ENCODE measurements at regions not wholly inside any gene's neighbourhood (a gene's known extent, or its start where the extent isn't known, plus 50 kb on each side); places are given as distances from the start of the nearest gene placed in this dataset.

GRCh38 chr3:66104535-66104934, 65.8 kb upstream of the MAGI1 start (continued):
- TF ChIP-seq ZBTB11 (CRISPR knock-in tag; IDR thresholded peaks at IDR 0.05) (no peak), BRCA1 (IDR thresholded peaks at IDR 0.05; ENCODE audit: low read depth, low read length) (no peak)

GRCh38 chr3:66103729-66104128, 65.0 kb upstream of the MAGI1 start:
- WGBS (ENCODE audit: insufficient coverage, insufficient replicate concordance, low lambda C conversion rate, missing lambda C conversion rate), result 38% methylated on average over 3 of the region's 3 CpGs
- intact Hi-C loops (cut with micrococcal nuclease; ENCODE audit: unreplicated experiment), result no loop called here
- Histone ChIP-seq H3K36me3 (ENCODE audit: control insufficient read depth in 2 of 2, insufficient read depth in 2 of 2, low read length in 1 of 2) (no peaks in the 10 kb centered on the region), H3K4me2 (ENCODE audit: control insufficient read depth, insufficient read depth) (no peak overlapping the region), H3K4me1 (ENCODE audit: control insufficient read depth, insufficient read depth, low read length) (no peaks in the 10 kb centered on the region), H4K20me1 (ENCODE audit: control insufficient read depth, insufficient read depth) (no peaks in the 10 kb centered on the region), H2AFZ (ENCODE audit: control insufficient read depth, low read depth, low read length) (no peak overlapping the region), H3K9ac (ENCODE audit: control insufficient read depth, insufficient read depth, low read length) (no peak overlapping the region), H3K9me3 (replicated peaks; ENCODE audit: control insufficient read depth, insufficient read depth, low read length) (no peaks in the 10 kb centered on the region), H3K79me2 (ENCODE audit: control insufficient read depth, insufficient read depth, low read length) (no peaks in the 10 kb centered on the region), H3K27me3 (replicated peaks in 1 of 2; ENCODE audit: control insufficient read depth in 2 of 2, insufficient read depth in 2 of 2, low read length in 1 of 2) (no peaks in the 10 kb centered on the region), H3K27ac (ENCODE audit: control insufficient read depth, insufficient read depth) (no peak overlapping the region), H3K4me3 (no peak overlapping the region)
- DNase-seq (ENCODE audit: low read depth, low spot score) (no peak), FAIRE-seq (no peak), ATAC-seq (no peak)
- no TSS peak for BruUV-seq (replicated peaks)
- in situ Hi-C loops (cut with MboI), result no loop called here
- SMC1A ChIA-PET (ENCODE audit: uncharacterized antibody, unreplicated experiment), result no interaction called here
- RAD21 ChIA-PET (ENCODE audit: unreplicated experiment), result no interaction called here
- CTCF ChIA-PET, result interaction anchor here (0.8 kb wide), 1 partner anchor 353 kb away, joined by 3 read pairs; no protein-coding TSS in a partner anchor
- POLR2A ChIA-PET, result no interaction called here
- TF ChIP-seq SMAD1 (IDR thresholded peaks at IDR 0.05; ENCODE audit: low read depth, partially characterized antibody) (no peak), ZNF217 (IDR thresholded peaks at IDR 0.05) (no peak), ZNF274 (IDR thresholded peaks at IDR 0.05; ENCODE audit: insufficient read depth, insufficient read length) (no peak), JUNB (IDR thresholded peaks at IDR 0.05) (no peak), SUPT20H (IDR thresholded peaks at IDR 0.05; ENCODE audit: borderline replicate concordance, control insufficient read depth, low read depth, low read length) (no peak), RAD51 (IDR thresholded peaks at IDR 0.05) (no peak), BCL3 (IDR thresholded peaks at IDR 0.05; ENCODE audit: borderline replicate concordance, insufficient read depth, low read depth, low read length, poor library complexity, severe bottlenecking) (no peak), IRF3 (IDR thresholded peaks at IDR 0.05) (no peak), ZBED1 (IDR thresholded peaks at IDR 0.05; ENCODE audit: borderline replicate concordance) (no peak), EED (IDR thresholded peaks at IDR 0.05; ENCODE audit: low read depth) (no peak), SIN3A (IDR thresholded peaks at IDR 0.05; ENCODE audit: low read depth, low read length) (no peak), BCLAF1 (IDR thresholded peaks at IDR 0.05) (no peak), CBX3 (IDR thresholded peaks at IDR 0.05; ENCODE audit: borderline replicate concordance, low read depth) (no peak)

All from GM12878 (cell line).